HEK293 (cell line): ENCODE measurements at regions not wholly inside any gene's neighbourhood (a gene's known extent, or its start where the extent isn't known, plus 50 kb on each side); places are given as distances from the start of the nearest gene placed in this dataset.

Experiments
- PRDM4 ChIP-seq: fragments of 450-650 bp; formaldehyde crosslinking; IDR thresholded peaks from 2 replicates; pipeline ENCODE4 v1.5.1; 2017; ENCODE audit warnings: missing biosample characterization, missing genetic modification characterization
- ZNF501 ChIP-seq: fragments of 450-650 bp; formaldehyde crosslinking; IDR thresholded peaks from 2 replicates; pipeline ENCODE4 v1.5.1; 2016; ENCODE audit warnings: missing biosample characterization, missing genetic modification characterization
- ZNF792 ChIP-seq: fragments of 450-650 bp; formaldehyde crosslinking; IDR thresholded peaks from 2 replicates; pipeline ENCODE4 v1.5.1; 2016; ENCODE audit warnings: missing biosample characterization, missing genetic modification characterization
- TF ChIP-seq, protein P1 (sequence below): fragments of 450-650 bp; formaldehyde crosslinking; IDR thresholded peaks from 2 replicates; pipeline ENCODE4 v1.5.1; 2016; ENCODE audit warnings: missing biosample characterization, missing genetic modification characterization

- TF ChIP-seq, protein P1, sequence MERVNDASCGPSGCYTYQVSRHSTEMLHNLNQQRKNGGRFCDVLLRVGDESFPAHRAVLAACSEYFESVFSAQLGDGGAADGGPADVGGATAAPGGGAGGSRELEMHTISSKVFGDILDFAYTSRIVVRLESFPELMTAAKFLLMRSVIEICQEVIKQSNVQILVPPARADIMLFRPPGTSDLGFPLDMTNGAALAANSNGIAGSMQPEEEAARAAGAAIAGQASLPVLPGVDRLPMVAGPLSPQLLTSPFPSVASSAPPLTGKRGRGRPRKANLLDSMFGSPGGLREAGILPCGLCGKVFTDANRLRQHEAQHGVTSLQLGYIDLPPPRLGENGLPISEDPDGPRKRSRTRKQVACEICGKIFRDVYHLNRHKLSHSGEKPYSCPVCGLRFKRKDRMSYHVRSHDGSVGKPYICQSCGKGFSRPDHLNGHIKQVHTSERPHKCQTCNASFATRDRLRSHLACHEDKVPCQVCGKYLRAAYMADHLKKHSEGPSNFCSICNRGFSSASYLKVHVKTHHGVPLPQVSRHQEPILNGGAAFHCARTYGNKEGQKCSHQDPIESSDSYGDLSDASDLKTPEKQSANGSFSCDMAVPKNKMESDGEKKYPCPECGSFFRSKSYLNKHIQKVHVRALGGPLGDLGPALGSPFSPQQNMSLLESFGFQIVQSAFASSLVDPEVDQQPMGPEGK (tag by site-specific recombination): no peak
- no peak for TF ChIP-seq PRDM4 (tag by site-specific recombination)
- TF ChIP-seq ZNF501 (tag by site-specific recombination): no peak
- TF ChIP-seq ZNF792 (tag by site-specific recombination): no peak
These were observed 126.9 kb upstream of the DLGAP1 start for GRCh38 chr18:4581966-4582365.
